ENCODE measurements at regions not wholly inside any gene's neighbourhood (a gene's known extent, or its start where the extent isn't known, plus 50 kb on each side); places are given as distances from the start of the nearest gene placed in this dataset.

GRCh38 chr11:98829971-98830370 lies 190.8 kb upstream of the CNTN5 start:
- Mint-ChIP-seq H3K4me3 (no peak overlapping the region), H3K27me3 (no peaks in the 10 kb centered on the region), H3K27ac (no peak overlapping the region), H3K9me3 (no peaks in the 10 kb centered on the region), H3K36me3 (no peaks in the 10 kb centered on the region), H3K4me1 (no peaks in the 10 kb centered on the region)

- Mint-ChIP-seq H3K27ac (no peak overlapping the region), H3K27me3 (no peaks in the 10 kb centered on the region), H3K9me3 (peaks cover 4% of the 10 kb centered on the region), H3K4me3 (no peak overlapping the region), H3K4me1 (no peaks in the 10 kb centered on the region), H3K36me3 (no peaks in the 10 kb centered on the region)
These were observed 186.0 kb upstream of the CNTN5 start for GRCh38 chr11:98834776-98835175.

DNA sequence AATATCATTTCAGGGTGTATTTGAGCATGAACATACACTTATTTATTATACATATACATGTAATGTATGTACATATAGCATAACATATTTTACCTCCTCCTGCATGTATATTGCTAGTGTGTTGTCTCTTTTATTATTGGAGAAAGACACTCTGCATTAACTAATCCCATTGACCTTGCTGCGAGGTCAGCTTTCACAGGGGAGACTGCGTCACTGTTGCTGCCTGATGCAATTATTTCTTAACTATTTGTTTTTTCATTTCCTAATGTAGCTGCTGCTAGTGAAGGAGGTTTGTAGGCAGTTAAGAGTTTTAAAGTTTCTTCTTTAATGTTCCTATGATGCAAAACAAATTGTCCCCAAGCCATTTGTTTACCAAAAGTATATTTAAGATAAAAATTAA lies 185.4 kb upstream of the CNTN5 start:
- H3K4me3 Mint-ChIP-seq: no peak overlapping the region
- H3K27me3 Mint-ChIP-seq: no peaks in the 10 kb centered on the region
- H3K9me3 Mint-ChIP-seq: peaks cover 4% of the 10 kb centered on the region
- no peaks in the 10 kb centered on the region for H3K4me1 Mint-ChIP-seq
- H3K36me3 Mint-ChIP-seq: no peaks in the 10 kb centered on the region
- no peak overlapping the region for H3K27ac Mint-ChIP-seq

GRCh38 chr11:98836156-98836555 lies 184.6 kb upstream of the CNTN5 start:
- Mint-ChIP-seq H3K4me1 (no peaks in the 10 kb centered on the region), H3K27ac (no peak overlapping the region), H3K27me3 (no peaks in the 10 kb centered on the region), H3K9me3 (peaks cover 5% of the 10 kb centered on the region), H3K36me3 (no peaks in the 10 kb centered on the region), H3K4me3 (no peak overlapping the region)

DNA sequence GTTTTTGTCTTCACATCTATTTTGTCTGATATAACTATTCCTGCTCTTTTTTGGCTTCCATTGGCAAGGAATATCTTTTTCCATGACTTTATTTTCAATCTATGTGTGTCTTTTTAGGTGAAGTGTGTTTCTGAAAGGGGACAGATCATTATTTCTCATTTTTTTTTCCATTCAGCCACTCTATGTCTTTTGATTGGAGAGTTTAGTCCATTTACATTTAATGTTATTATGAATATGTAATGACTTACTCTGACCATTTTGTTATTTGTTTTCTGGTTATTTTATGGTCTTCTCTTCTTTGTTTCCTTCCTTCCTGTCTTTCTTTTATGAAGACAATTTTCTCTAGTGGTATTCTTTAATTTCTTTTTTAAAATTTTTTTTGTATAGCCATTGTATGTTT lies 178.6 kb upstream of the CNTN5 start:
- no peak overlapping the region for H3K4me3 Mint-ChIP-seq
- H3K27ac Mint-ChIP-seq: no peak overlapping the region
- no peaks in the 10 kb centered on the region for H3K27me3 Mint-ChIP-seq
- H3K36me3 Mint-ChIP-seq: no peaks in the 10 kb centered on the region
- H3K9me3 Mint-ChIP-seq: peaks cover 14% of the 10 kb centered on the region
- no peaks in the 10 kb centered on the region for H3K4me1 Mint-ChIP-seq

- no peaks in the 10 kb centered on the region for H3K27me3 Mint-ChIP-seq
- no peak overlapping the region for H3K4me3 Mint-ChIP-seq
- H3K36me3 Mint-ChIP-seq: no peaks in the 10 kb centered on the region
- H3K27ac Mint-ChIP-seq: no peak overlapping the region
- no peaks in the 10 kb centered on the region for H3K4me1 Mint-ChIP-seq
- H3K9me3 Mint-ChIP-seq: peaks cover 6% of the 10 kb centered on the region
These were observed 158.6 kb upstream of the CNTN5 start for GRCh38 chr11:98862169-98862568.

DNA sequence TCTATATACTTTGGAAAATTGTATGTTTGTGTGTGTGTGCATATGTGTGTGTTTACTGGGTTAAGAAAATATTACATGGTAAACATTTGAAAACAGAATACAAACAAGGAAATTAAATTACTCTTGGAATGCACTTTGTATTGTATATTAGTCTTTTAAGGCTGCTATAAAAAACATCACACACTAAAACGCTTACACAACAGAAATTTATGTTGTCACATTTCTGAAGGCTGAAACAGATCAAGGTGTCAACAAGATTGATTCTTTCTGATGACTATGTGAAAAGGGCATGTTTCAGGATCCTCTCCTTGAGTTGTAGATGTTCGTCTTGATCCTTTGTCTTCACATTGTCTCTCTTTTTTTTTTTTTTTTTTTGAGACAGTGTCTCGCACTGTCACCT lies 149.1 kb upstream of the CNTN5 start:
- no peaks in the 10 kb centered on the region for H3K4me1 Mint-ChIP-seq
- H3K4me3 Mint-ChIP-seq: no peak overlapping the region
- peaks cover 10% of the 10 kb centered on the region for H3K9me3 Mint-ChIP-seq
- no peak overlapping the region for H3K27ac Mint-ChIP-seq
- H3K36me3 Mint-ChIP-seq: no peaks in the 10 kb centered on the region
- H3K27me3 Mint-ChIP-seq: no peaks in the 10 kb centered on the region

DNA sequence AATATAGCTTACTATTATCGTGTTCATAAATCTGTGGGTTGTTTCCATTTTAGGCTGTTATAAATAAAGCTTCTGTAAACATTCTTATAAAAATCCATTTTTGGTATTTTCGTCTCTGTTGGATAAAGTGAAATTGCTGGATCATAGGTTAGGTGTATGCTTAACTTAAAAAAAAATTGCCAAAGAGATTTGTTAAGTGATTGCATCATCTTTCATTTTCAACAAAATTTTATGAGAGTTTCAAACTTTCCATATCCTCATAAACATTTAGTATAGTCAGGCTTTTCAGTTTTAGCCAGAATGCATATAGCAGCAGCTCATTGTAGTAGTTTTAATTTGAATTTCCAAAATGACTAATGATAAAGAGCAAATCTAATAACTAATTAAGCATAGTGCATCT lies 146.7 kb upstream of the CNTN5 start:
- Mint-ChIP-seq H3K27ac (no peak overlapping the region), H3K4me3 (no peak overlapping the region), H3K9me3 (no peaks in the 10 kb centered on the region), H3K4me1 (no peaks in the 10 kb centered on the region), H3K36me3 (no peaks in the 10 kb centered on the region), H3K27me3 (no peaks in the 10 kb centered on the region)

DNA sequence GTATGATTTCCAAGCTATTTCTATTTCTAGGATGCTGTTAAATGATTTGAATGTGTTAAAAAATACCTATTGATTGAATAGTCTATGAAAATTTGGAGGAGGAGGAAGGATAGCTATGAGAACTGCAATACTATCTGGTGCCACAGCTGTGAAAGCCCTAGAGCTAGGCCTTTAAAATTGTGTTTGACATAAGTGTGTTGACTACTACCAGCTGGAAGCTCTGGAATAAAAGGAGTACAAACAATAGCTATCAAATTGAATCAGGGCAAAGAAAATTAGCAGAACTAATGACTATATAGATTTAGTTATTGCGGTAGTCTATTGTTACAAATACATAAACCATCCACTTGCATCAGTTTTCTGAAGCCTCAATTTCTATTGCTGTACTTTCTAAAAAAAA lies 124.8 kb upstream of the CNTN5 start:
- no peaks in the 10 kb centered on the region for H3K4me1 Mint-ChIP-seq
- H3K27ac Mint-ChIP-seq: no peak overlapping the region
- no peaks in the 10 kb centered on the region for H3K36me3 Mint-ChIP-seq
- no peaks in the 10 kb centered on the region for H3K27me3 Mint-ChIP-seq
- no peak overlapping the region for H3K4me3 Mint-ChIP-seq
- H3K9me3 Mint-ChIP-seq: peaks cover 22% of the 10 kb centered on the region

DNA sequence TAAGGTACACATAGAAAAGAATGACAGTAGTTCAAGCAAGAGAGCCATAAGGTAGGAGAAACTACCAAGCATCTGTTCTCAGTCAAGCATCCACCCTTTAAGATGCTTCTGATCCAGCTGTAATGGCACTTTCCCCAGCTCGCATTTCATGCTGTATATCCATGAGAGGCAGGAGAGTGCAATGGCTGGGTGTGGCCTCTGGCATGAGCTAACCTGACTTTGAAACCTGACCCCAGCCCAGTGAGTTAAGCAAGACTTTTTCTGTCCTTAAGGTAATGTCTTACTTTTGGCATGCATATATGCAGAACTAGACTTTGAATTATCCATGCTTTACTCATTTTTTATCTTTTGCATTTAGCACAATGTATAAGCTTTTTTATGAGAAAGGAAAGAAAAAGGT lies 79.8 kb upstream of the CNTN5 start:
- Mint-ChIP-seq H3K9me3 (peaks cover under 1% of the 10 kb centered on the region), H3K36me3 (no peaks in the 10 kb centered on the region), H3K4me1 (no peaks in the 10 kb centered on the region), H3K27me3 (no peaks in the 10 kb centered on the region), H3K4me3 (no peak overlapping the region), H3K27ac (no peak overlapping the region)

DNA sequence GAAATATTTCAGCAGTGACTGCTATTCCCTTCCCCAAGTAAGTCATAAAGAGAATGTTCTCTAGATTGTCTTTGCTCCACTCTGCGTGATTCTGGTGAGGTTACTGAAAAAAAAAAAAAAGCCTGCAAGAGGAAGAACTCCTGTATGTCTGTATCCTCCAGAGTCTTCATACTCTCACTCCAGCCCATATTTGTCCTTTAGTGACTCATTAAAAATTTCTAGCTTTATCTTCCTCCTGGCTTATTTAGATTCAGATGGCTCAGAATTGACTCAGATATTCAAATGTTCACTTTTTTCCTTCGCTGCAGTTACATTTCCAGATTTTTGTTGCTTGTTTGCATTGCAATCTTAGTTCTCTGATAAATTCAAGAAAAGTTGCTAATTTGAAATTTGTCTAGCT lies 76.3 kb upstream of the CNTN5 start:
- Mint-ChIP-seq H3K9me3 (no peaks in the 10 kb centered on the region), H3K4me1 (no peaks in the 10 kb centered on the region), H3K27ac (no peak overlapping the region), H3K27me3 (no peaks in the 10 kb centered on the region), H3K4me3 (no peak overlapping the region), H3K36me3 (no peaks in the 10 kb centered on the region)

- no peak overlapping the region for H3K4me3 Mint-ChIP-seq
- no peaks in the 10 kb centered on the region for H3K27me3 Mint-ChIP-seq
- H3K27ac Mint-ChIP-seq: no peak overlapping the region
- no peaks in the 10 kb centered on the region for H3K4me1 Mint-ChIP-seq
- no peaks in the 10 kb centered on the region for H3K9me3 Mint-ChIP-seq
- no peaks in the 10 kb centered on the region for H3K36me3 Mint-ChIP-seq
These were observed 68.6 kb upstream of the CNTN5 start for GRCh38 chr11:98952107-98952506.

- no peaks in the 10 kb centered on the region for H3K27me3 Mint-ChIP-seq
- H3K36me3 Mint-ChIP-seq: no peaks in the 10 kb centered on the region
- no peak overlapping the region for H3K27ac Mint-ChIP-seq
- no peak overlapping the region for H3K4me3 Mint-ChIP-seq
- no peaks in the 10 kb centered on the region for H3K9me3 Mint-ChIP-seq
- no peaks in the 10 kb centered on the region for H3K4me1 Mint-ChIP-seq
These were observed 65.2 kb upstream of the CNTN5 start for GRCh38 chr11:98955551-98955950.

GRCh38 chr11:98964146-98964545 lies 56.6 kb upstream of the CNTN5 start:
- H3K4me1 Mint-ChIP-seq: no peaks in the 10 kb centered on the region
- H3K27me3 Mint-ChIP-seq: no peaks in the 10 kb centered on the region
- no peak overlapping the region for H3K27ac Mint-ChIP-seq
- H3K4me3 Mint-ChIP-seq: no peak overlapping the region
- H3K9me3 Mint-ChIP-seq: peaks cover 5% of the 10 kb centered on the region
- no peaks in the 10 kb centered on the region for H3K36me3 Mint-ChIP-seq

GRCh38 chr11:98965358-98965757 lies 55.4 kb upstream of the CNTN5 start:
- Mint-ChIP-seq H3K4me3 (no peak overlapping the region), H3K4me1 (no peaks in the 10 kb centered on the region), H3K9me3 (peaks cover 5% of the 10 kb centered on the region), H3K27me3 (no peaks in the 10 kb centered on the region), H3K27ac (no peak overlapping the region), H3K36me3 (no peaks in the 10 kb centered on the region)

- H3K27me3 Mint-ChIP-seq: no peaks in the 10 kb centered on the region
- H3K4me1 Mint-ChIP-seq: no peaks in the 10 kb centered on the region
- no peak overlapping the region for H3K27ac Mint-ChIP-seq
- peaks cover 5% of the 10 kb centered on the region for H3K9me3 Mint-ChIP-seq
- H3K36me3 Mint-ChIP-seq: no peaks in the 10 kb centered on the region
- H3K4me3 Mint-ChIP-seq: no peak overlapping the region
These were observed 55.0 kb upstream of the CNTN5 start for GRCh38 chr11:98965775-98966174.

DNA sequence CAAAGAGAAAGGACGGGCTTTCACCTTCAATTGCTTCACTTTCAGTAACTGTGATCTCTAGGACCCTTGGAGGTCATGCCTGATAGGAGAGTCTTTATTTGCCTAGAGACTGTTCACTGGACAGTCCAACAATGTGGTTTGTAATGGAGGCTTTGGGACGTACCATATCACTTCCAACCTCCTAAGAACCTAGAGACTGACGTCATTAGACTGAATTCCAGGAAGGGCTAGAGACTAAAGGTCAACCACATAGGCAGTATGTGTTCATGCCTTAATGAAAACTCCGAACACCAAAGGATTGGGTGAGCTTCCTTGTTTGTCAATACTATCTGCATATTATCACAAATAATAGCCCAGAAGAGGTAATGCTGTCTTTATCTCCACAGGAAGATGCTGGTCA lies 53.7 kb upstream of the CNTN5 start:
- H3K9me3 Mint-ChIP-seq: peaks cover 7% of the 10 kb centered on the region
- no peaks in the 10 kb centered on the region for H3K36me3 Mint-ChIP-seq
- no peak overlapping the region for H3K4me3 Mint-ChIP-seq
- no peaks in the 10 kb centered on the region for H3K4me1 Mint-ChIP-seq
- H3K27me3 Mint-ChIP-seq: no peaks in the 10 kb centered on the region
- H3K27ac Mint-ChIP-seq: no peak overlapping the region

Measured in activated naive CD4-positive, alpha-beta T cell treated with anti-CD3 and anti-CD28 coated beads, Interleukin-2, amount 50 U/mL, for 24 hours (primary cell).